A549 (cell line): ENCODE measurements at regions not wholly inside any gene's neighbourhood (a gene's known extent, or its start where the extent isn't known, plus 50 kb on each side); places are given as distances from the start of the nearest gene placed in this dataset.

Experiments
- ATAC-seq, 2 experiments: fragments of 200-7000 bp in 1 of 2; fragments of >200 bp in 1 of 2; cut with Nextera tagmentation in 1 of 2; cut with Tn5 transposase in 1 of 2; 3 replicates each; pipeline versions ENCODE4 v1.8.0 to v1.9.1; 2018 to 2020; ENCODE audit warnings: mild to moderate bottlenecking in 1 of 2, moderate library complexity in 1 of 2
- CTCF ChIA-PET: fragments of 300-600 bp; sonication (Branson Sonifier 250); formaldehyde crosslinking; extraction: SDS; loops from one replicate; lab custom pipeline; 2021; ENCODE audit warnings: antibody characterized with exemption, inconsistent platforms; lab: Yijun Ruan, JAX
- POLR2A ChIA-PET: fragments of 350-600 bp; formaldehyde crosslinking; extraction: SDS; loops from one replicate; lab custom pipeline; 2021; ENCODE audit warnings: antibody characterized with exemption, inconsistent platforms; lab: Yijun Ruan, JAX
- DNase-seq, 2 experiments: peaks; one replicate each; pipeline versions ENCODE4 v3.0.0 to v3.0.0-alpha.2; 2011 to 2016; ENCODE audit warnings: low read depth in 1 of 2, low spot score in 1 of 2
- FAIRE-seq: peaks from 2 replicates; lab custom pipeline; 2011; peaks lifted over from hg19 to GRCh38; lab: Jason Lieb, UNC
- H3K27ac ChIP-seq, 2 experiments: fragments of >200 bp; sonication (Bioruptor Twin); formaldehyde crosslinking; 3 replicates each; pipeline ENCODE4 v1.5.1; 2016 to 2017
- H3K4me1 ChIP-seq: fragments of >200 bp; sonication (Bioruptor Twin); formaldehyde crosslinking; 3 replicates; pipeline ENCODE4 v1.6.1; 2016
- H3K4me2 ChIP-seq: fragments of >200 bp; sonication (Bioruptor Twin); formaldehyde crosslinking; 3 replicates; pipeline ENCODE4 v1.6.1; 2016
- H3K4me3 ChIP-seq: fragments of >200 bp; sonication (Bioruptor Twin); formaldehyde crosslinking; 3 replicates; pipeline ENCODE4 v1.5.1; 2016
- H3K9me3 ChIP-seq: fragments of >200 bp; sonication (Bioruptor Twin); formaldehyde crosslinking; 3 replicates; pipeline ENCODE4 v1.6.1; 2016
- CBX2 ChIP-seq: fragments of 200-600 bp; sonication (generic); IDR thresholded peaks from 2 replicates; pipeline ENCODE4 v1.6.1; 2016; ENCODE audit warnings: low read depth, mild to moderate bottlenecking, borderline replicate concordance
- CBX8 ChIP-seq: fragments of 200-600 bp; sonication (generic); IDR thresholded peaks from 2 replicates; pipeline ENCODE4 v1.6.1; 2016
- EHF ChIP-seq: fragments of 250-450 bp; sonication (Bioruptor Pico); IDR thresholded peaks from 2 replicates; pipeline ENCODE4 v1.5.0; 2020; ENCODE audit warnings: mild to moderate bottlenecking
- EP300 ChIP-seq, 2 experiments: fragments of >200 bp; sonication (Bioruptor Twin); formaldehyde crosslinking; IDR thresholded peaks; 2 replicates in 1 of 2; 3 replicates in 1 of 2; pipeline ENCODE4 v1.6.1; 2016 to 2017
- FOSL2 ChIP-seq, 2 experiments: fragments of 450-650 bp in 1 of 2; fragments of >200 bp in 1 of 2; sonication (Bioruptor Twin) in 1 of 2; formaldehyde crosslinking; IDR thresholded peaks; 2 replicates each; pipeline versions ENCODE4 v1.5.0 to v1.6.1; 2016 to 2020; ENCODE audit warnings: mild to moderate bottlenecking in 1 of 2, moderate library complexity in 1 of 2
- GATA3 ChIP-seq: IDR thresholded peaks from 2 replicates; pipeline ENCODE4 v1.6.1; 2012; ENCODE audit warnings: borderline replicate concordance
- HDAC2 ChIP-seq: fragments of 200-600 bp; sonication (generic); IDR thresholded peaks from 2 replicates; pipeline ENCODE4 v1.6.1; 2016
- HES2 ChIP-seq: fragments of >200 bp; sonication (Bioruptor Twin); formaldehyde crosslinking; IDR thresholded peaks from 2 replicates; pipeline ENCODE4 v1.6.1; 2016
- HEYL ChIP-seq: fragments of 250-450 bp; sonication (Bioruptor Pico); IDR thresholded peaks from 2 replicates; pipeline ENCODE4 v1.8.0; 2021; ENCODE audit warnings: mild to moderate bottlenecking, moderate library complexity
- HMGXB4 ChIP-seq: fragments of 250-450 bp; sonication (Bioruptor Pico); IDR thresholded peaks from 2 replicates; pipeline ENCODE4 v1.5.0; 2021; ENCODE audit warnings: mild to moderate bottlenecking, moderate library complexity, borderline replicate concordance
- MAZ ChIP-seq: fragments of 150-350 bp; IDR thresholded peaks from 2 replicates; pipeline ENCODE4 v1.6.1; 2014; ENCODE audit warnings: antibody characterized with exemption, low read depth, low read length, borderline replicate concordance
- PHF8 ChIP-seq: fragments of 200-600 bp; sonication (generic); IDR thresholded peaks from 2 replicates; pipeline ENCODE4 v1.6.1; 2016; ENCODE audit warnings: low read depth, mild to moderate bottlenecking, antibody characterized with exemption, moderate library complexity, borderline replicate concordance
- POLR2A ChIP-seq: IDR thresholded peaks from 2 replicates; pipeline ENCODE4 v1.6.1; 2012; ENCODE audit warnings: mild to moderate bottlenecking, low read length
- REST ChIP-seq: fragments of 200-600 bp; sonication (generic); IDR thresholded peaks from 2 replicates; pipeline ENCODE4 v1.6.1; 2016; ENCODE audit warnings: antibody characterized with exemption, mild to moderate bottlenecking, moderate library complexity
- RFX5 ChIP-seq: fragments of 450-650 bp; IDR thresholded peaks from 2 replicates; pipeline ENCODE4 v1.7.1; 2014; ENCODE audit warnings: antibody characterized with exemption, mild to moderate bottlenecking, moderate library complexity
- SMC3 ChIP-seq: fragments of >200 bp; sonication (Bioruptor Twin); formaldehyde crosslinking; IDR thresholded peaks from 3 replicates; pipeline ENCODE4 v1.6.1; 2018; ENCODE audit warnings: inconsistent platforms
- TFCP2L1 ChIP-seq: fragments of 250-450 bp; sonication (Bioruptor Pico); IDR thresholded peaks from 2 replicates; pipeline ENCODE4 v1.5.0; 2021; ENCODE audit warnings: mild to moderate bottlenecking
- TP53 ChIP-seq: fragments of 250-450 bp; sonication (Bioruptor Pico); IDR thresholded peaks from 2 replicates; pipeline ENCODE4 v1.5.0; 2021; ENCODE audit warnings: mild to moderate bottlenecking, moderate library complexity
- USF2 ChIP-seq: fragments of 450-650 bp; IDR thresholded peaks from 2 replicates; pipeline ENCODE4 v1.6.1; 2014; ENCODE audit warnings: antibody characterized with exemption
- WGBS: methylation state at CpG from one replicate; pipeline ENCODE4 v1.1.6; 2017; ENCODE audit errors: missing lambda C conversion rate; 5-methylcytosine and 5-hydroxymethylcytosine counted together

- Histone ChIP-seq H3K4me3 (peak overlapping the region; percentile 40), H3K4me2 (peak overlapping the region; percentile 72), H3K27ac (peak overlapping the region in 1 of 2 experiments; percentile 59; a peak in 2 of 6 replicates), H3K9me3 (no peaks in the 10 kb centered on the region), H3K4me1 (no peaks in the 10 kb centered on the region)
- TF ChIP-seq HES2 (no peak), USF2 (0 out of 2 replicates have a peak, but pooled peaks have one; percentile 4)
- ChIA-PET POLR2A (no interaction called here), CTCF (interaction anchor here (0.9 kb wide), 1 partner anchor 367 kb away, joined by 3 read pairs; no protein-coding TSS in a partner anchor)
- WGBS = 43% methylated on average over 39 of the region's 75 CpGs
- DNase-seq (no peak), ATAC-seq (peak in 1 of 2 experiments; percentile 66; a peak in 3 of 6 replicates), FAIRE-seq (no peak)
Observed at GRCh38 chr5:54883374-54884194, 101.8 kb downstream of the ESM1 start.

GRCh38 chr5:54882841-54883240, 102.6 kb downstream of the ESM1 start:
- DNase-seq = no peak
- no peak overlapping the region for H3K27ac ChIP-seq
- CTCF ChIA-PET = interaction anchor here (0.9 to 1.1 kb wide), 2 partner anchors 16 to 366 kb away, joined by 3 read pairs; no protein-coding TSS in a partner anchor
- no peak for TF ChIP-seq CBX2
- TF ChIP-seq RFX5 = no peak
- no peak for TF ChIP-seq TFCP2L1 (CRISPR knock-in tag)
- TF ChIP-seq PHF8 = no peak
- no peak for TF ChIP-seq HEYL (CRISPR knock-in tag)
- no peak for TF ChIP-seq CBX8
- no peak for TF ChIP-seq EHF
- TF ChIP-seq REST = no peak
- TF ChIP-seq, all 56 proteins: peak for 0
- no peaks in the 10 kb centered on the region for H3K4me1 ChIP-seq
- POLR2A ChIA-PET = no interaction called here
- no peak overlapping the region for H3K4me3 ChIP-seq
- no peaks in the 10 kb centered on the region for H3K9me3 ChIP-seq
- WGBS = 73% methylated on average over 8 of the region's 8 CpGs
- no peak overlapping the region for H3K4me2 ChIP-seq
- no peak for ATAC-seq
- no peak for FAIRE-seq

- ATAC-seq = no peak
- H3K4me1 ChIP-seq = no peaks in the 10 kb centered on the region
- FAIRE-seq = no peak
- H3K27ac ChIP-seq = no peak overlapping the region
- no peak for DNase-seq
- H3K4me3 ChIP-seq = no peak overlapping the region
- WGBS = 39% methylated on average over 4 of the region's 4 CpGs
- TF ChIP-seq TP53 (CRISPR knock-in tag) = no peak
- ChIA-PET POLR2A (no interaction called here), CTCF (interaction anchor here (1.1 to 4.2 kb wide), 2 partner anchors 13 to 15 kb away, joined by 3 to 15 read pairs; no protein-coding TSS in a partner anchor)
- no peaks in the 10 kb centered on the region for H3K9me3 ChIP-seq
- H3K4me2 ChIP-seq = no peak overlapping the region
Observed at GRCh38 chr5:54882101-54882500, 103.3 kb downstream of the ESM1 start.

- 54% methylated on average over 5 of the region's 5 CpGs for WGBS
- H3K4me3 ChIP-seq = no peak overlapping the region
- no peak for DNase-seq
- POLR2A ChIA-PET = no interaction called here
- no peak overlapping the region for H3K4me2 ChIP-seq
- no peak for ATAC-seq
- H3K9me3 ChIP-seq = no peaks in the 10 kb centered on the region
- CTCF ChIA-PET = interaction anchor here (1.1 to 4.2 kb wide), 4 partner anchors 14 to 36 kb away, joined by 3 to 15 read pairs (median 3); no protein-coding TSS in a partner anchor
- no peak overlapping the region for H3K27ac ChIP-seq
- no peak for FAIRE-seq
- no peaks in the 10 kb centered on the region for H3K4me1 ChIP-seq
- TF ChIP-seq EP300 (IDR thresholded peaks at IDR 0.05) = no peak
- TF ChIP-seq GATA3 = no peak
- no peak for TF ChIP-seq RFX5
- TF ChIP-seq MAZ = no peak
- no peak for TF ChIP-seq CBX2
- no peak for TF ChIP-seq POLR2A
- no peak for TF ChIP-seq HDAC2
- no peak for TF ChIP-seq EHF
- TF ChIP-seq SMC3 = no peak
- no peak for TF ChIP-seq HEYL (CRISPR knock-in tag)
- no peak for TF ChIP-seq HMGXB4 (CRISPR knock-in tag)
- TF ChIP-seq FOSL2 (IDR thresholded peaks at IDR 0.05) = no peak
- no peak for TF ChIP-seq FOSL2 (CRISPR knock-in tag; IDR thresholded peaks at IDR 0.05)
Observed at GRCh38 chr5:54881286-54882005, 103.9 kb downstream of the ESM1 start.
